NCI-H2171 (cell line): ENCODE measurements at regions not wholly inside any gene's neighbourhood (a gene's known extent, or its start where the extent isn't known, plus 50 kb on each side); places are given as distances from the start of the nearest gene placed in this dataset.
"Not testable (repeated sequence)": the region's sequence is repeated elsewhere in the genome, so short reads cannot be mapped to it uniquely, and the experiment has no call there.

ENCODE experiments used
- DNase-seq: peaks from one replicate; lab custom pipeline; 2025; lab: John Stamatoyannopoulos, UW

DNA sequence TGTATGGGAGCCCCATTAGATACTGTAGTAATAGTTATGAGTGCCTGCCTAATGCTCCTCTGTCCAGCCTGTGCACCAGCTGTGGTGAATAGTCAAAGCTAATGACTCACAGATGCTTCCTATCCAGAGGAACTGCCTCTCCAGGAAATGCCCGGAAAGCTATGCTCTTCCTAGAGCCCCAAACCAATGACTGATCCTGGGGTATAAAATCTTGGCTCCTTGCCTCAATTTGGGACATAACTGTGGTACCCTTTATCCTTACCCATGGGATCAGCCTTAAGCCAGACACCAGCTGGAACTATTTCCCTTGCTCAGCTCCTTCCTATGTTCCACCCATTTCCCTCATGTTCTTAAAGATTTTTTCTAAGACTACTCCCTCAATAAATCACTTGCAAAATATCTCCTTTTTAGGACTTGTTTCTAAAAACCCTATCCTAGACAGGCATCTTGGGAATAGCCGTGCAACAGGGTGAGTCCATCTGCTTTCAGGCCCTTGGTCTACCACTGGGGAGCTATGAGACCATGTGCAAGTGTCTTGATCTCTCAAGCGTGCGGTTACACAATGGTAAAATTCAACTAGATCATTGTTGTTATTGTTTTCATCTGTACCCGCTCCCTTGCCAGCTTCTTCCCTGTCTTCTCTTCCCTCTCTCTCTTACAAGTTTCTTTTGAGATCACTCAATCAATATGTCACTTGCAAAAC is 283.7 kb downstream of the BTBD3 start:
- no peak for DNase-seq

DNA sequence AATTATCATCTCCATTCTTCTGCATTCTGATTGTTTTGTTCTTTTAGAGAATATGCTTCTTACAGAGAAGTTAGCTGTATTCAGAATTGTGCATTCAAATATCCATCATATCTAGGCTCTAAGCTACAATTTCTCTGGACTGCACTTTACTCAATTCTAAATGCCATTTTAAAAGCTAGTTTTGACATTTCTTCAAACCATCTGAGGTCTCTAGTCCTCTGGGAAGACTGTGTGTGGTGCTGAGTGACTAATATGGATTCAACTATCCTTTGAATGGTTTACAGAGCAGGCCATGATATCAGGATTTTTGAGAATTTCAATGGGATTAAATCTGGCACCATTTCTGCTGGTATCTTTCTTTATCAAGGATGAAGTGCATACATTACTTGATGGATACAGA is 285.7 kb downstream of the BTBD3 start:
- DNase-seq: no peak

DNA sequence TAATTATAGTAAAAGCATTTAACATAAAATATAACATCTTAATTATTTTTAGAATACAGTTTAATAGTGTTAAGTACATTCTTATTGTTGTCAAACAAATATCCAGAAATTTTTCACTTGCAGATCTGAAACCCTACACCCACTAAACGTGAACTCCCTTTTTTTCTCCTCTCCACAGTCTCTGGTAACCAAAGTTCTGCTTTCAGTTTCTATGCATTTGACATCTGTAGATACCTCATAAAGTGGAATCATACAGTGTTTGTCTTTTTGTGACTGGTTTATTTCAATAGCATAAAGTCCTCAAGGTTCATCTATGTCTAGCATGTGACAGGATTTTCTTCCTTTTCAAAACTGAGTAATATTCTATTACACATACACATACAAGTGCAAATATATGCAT is 286.3 kb downstream of the BTBD3 start:
- no peak for DNase-seq

DNA sequence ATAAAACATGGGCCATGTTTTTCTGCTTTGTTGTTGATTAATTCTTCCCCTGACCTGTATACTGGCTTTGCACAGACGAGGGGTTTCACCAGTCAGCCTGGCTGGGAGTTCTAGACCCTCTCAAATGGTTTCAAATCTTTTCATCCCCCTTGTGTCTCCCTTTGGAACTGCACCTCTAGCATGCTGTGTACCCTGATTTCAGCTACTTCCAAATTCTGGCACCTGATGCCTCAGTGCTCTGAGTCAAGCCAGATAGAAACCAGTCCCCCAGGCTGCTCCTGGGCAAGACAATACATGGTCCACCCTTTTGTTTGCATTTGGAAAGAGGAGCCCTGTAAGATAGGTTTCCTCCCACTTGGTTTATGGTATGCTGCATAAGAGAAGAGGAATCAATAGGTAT is 290.2 kb downstream of the BTBD3 start:
- no peak for DNase-seq

DNA sequence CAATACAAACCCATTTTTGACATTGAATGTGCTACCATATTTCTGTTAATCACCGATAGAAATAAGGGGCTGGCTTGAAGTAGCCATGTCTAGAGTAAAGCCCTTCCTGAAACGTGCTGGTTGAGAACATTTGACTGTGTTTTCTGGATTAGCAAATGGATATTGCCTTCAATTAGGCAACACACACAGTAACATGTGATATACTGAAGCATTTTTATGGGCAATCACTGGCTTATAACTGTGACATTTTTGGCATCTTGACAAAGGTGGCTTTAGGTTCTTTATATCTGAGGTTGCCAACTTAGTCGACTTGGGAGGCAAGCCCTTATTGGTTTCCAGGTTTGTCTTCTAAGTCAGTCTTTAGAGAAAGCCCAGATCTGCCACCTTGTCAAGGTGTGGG is 292.9 kb downstream of the BTBD3 start:
- DNase-seq: no peak

DNA sequence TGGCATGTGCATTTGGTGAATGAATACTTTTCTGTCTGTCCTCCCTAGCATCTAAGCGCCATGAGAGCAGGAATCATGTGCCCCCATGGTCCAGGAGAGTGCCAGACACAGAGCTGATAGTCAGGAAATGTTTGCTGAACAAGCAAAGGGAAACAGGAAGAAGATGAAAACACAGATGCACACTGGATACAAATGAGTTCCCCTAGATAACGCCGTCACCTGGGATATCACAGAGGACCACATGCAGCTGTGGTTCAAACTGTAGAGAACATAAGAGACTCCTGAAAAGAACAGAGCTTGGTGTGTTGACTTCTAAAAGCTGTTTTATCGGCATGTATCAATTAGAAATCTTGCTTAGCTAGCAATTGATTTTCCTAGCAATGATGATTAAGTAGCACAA is 293.7 kb downstream of the BTBD3 start:
- no peak for DNase-seq

DNA sequence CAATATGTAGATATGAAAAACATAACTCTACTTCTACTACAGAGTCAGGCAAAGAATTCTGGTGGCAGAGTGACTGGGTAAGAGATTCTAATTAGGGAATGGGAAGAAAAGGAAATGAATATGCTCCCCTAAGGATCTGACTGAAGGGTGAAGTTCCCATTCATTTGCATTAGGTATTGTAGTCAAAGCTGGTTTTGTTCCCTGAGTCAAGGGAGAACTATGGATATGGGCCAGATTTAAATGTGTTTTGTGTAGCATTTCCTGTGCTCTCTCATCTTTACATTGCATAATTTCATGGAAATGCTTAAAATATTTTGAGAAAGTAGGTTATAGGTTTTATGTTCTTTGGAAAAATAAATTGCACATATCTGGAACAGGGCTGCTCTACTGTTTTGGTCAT is 299.7 kb downstream of the BTBD3 start:
- DNase-seq: no peak

DNA sequence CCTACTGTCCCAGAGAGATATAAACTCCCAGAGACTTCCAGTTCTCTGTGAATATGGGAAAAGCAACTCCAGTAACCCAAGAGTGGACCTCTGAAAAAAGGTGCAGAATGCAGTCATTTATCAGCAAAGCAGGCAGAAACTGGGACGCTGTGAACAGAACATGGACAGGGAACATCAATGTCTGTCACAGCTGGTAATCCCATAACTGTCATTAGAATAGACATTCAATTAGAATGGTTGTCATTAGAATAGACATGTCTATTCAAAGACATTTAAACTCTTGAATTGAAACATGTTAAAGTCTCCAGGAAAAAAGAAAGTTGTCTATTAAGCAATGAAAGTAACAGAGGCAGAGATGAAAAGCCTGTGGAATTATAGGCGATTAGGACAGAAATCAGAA is 302.1 kb downstream of the BTBD3 start:
- no peak for DNase-seq

DNA sequence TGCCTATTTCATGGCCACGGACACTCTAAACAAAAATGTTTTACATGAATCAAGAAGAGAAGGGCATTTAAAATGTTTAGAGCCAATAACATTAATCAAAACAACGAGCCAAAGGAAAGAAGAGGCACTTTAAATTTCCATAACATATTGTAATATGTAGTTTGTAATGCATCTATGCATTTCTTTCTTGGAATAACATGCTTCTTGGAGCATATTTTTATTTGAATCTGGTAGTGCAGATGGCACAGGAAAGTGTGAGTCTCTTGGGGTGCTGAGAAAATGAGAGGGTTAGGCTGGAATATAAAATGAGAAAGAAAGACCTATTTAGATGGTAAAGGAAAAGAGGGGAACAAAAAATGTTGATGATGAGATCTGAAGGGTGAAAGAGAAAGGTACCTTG is 305.4 kb downstream of the BTBD3 start:
- no peak for DNase-seq

DNA sequence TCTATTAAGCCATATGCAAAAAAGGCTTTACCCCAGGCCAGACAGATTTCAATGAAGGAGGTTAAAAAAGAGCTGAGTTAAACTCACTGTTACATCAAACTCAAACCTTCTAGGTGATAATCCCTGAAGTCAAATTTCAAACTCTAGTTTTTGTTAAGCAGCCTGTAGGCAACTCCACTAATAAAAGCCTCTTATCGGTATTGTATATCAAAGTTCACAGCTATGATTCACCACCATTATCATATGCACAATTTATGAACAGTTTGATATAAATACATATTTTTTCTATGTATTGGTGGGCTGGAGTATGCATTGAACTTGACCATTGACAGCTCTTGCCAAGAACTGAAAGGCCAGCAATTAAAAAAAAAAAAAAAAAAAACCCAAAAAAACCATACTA is 308.2 kb downstream of the BTBD3 start:
- no peak for DNase-seq

DNA sequence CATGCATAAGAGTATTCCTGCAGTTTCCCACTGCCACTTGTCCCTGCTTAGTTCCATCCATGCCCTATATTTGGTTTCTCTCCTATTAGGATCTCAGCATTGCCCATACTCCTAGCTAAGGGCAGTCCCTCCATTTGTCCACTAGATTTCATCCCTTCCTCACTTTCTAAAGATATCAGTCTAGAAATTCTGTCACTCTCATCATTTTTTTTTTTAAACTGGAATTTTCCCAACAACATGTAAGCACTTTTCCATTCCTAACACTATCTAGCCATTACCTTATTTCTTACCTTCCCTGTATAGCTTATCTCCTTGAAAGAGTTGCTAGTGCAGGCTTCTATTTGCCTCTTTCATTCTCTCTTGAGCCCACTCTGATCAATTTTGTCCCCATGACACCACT is 312.2 kb downstream of the BTBD3 start:
- DNase-seq: no peak

DNA sequence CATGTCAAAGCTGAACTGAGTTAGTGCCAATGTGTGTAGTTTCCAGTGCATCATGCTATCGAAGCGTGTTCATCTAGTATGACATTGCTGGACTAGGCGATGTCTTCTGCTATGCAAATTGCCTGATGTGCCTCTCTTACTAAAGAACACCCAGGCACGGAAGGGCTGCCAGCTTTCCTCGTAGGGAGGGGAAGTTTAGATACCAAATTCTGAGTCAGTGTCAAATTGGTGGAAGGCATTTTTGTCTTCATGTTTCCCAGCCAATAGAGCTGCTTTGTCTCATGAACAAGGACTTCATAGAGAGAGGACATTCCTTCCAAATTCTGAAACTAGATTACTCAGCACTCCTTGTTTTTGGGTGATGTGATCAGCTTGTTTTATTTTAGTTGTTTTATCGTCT is 320.1 kb downstream of the BTBD3 start:
- DNase-seq: no peak

DNA sequence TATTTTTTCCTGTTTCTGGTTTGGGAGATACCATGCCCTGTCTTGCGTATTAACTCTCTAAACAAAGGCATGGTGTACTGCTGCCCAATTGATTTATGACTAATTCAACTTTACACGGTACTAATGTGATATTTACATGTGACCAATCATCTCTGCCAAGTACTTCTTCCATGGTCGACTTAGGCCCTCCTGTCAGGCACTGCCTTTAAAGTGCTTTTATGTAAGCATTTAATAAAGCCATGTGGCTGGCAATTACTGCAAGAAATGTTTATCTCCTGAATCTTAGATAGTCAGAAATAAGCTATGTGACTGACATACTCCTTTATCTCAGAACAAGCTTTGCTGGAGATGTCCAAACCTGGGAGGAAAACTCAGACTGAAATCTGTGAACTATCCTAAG is 323.4 kb downstream of the BTBD3 start:
- DNase-seq: no peak

DNA sequence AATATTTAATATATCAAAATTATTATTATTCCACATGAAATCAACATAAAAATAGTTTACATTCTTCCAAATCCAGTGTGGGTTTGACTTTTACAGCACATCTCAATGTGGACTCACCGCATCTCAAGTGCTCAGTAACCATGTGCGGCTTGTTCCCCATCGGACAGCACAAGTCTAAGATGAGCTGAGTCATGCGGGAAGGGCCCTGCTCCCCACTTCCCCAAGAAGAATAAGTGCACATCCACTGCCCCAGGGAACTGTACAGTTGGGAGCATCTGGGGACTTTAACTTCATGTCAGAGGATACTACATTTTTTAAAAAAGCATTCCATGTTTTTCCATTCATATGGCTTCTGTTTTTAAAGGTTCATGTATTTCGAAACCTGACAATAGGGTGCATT is 325.6 kb downstream of the BTBD3 start:
- DNase-seq: no peak

DNA sequence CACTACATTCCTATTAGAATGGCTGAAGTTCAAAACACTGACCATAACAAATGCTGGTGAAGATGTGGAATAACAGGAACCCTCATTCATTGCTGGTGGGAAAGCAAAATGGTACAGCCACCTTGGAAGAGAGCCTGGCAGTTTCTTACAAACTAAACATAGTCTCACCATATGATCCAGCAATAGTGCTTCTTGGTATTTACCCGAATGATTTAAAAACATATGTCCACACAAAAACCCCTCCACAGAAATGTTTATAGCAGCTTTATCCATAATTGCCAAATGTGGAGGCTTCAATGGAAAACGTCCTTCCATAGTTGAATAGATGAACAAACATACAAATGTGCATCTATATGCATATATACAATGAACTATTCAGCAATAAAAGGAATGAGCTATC is 330.8 kb downstream of the BTBD3 start:
- no peak for DNase-seq

DNA sequence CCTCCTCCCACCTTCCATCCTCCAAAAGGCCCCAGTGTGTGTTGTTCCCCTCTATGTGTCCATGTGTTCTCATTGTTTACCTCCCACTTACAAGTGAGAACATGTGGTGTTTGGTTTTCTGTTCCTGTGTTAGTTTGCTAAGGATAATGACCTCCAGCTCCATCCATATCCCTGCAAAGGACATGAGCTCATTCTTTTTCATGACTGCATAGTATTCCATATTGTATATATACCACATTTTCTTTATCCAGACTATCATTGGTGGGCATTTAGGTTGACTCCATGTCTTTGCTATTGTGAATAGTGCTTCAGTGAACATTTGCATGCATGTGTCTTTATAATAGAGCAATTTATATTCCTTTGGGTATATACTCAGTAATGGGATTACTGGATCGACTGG is 333.0 kb downstream of the BTBD3 start:
- not testable (repeated sequence) for DNase-seq

DNA sequence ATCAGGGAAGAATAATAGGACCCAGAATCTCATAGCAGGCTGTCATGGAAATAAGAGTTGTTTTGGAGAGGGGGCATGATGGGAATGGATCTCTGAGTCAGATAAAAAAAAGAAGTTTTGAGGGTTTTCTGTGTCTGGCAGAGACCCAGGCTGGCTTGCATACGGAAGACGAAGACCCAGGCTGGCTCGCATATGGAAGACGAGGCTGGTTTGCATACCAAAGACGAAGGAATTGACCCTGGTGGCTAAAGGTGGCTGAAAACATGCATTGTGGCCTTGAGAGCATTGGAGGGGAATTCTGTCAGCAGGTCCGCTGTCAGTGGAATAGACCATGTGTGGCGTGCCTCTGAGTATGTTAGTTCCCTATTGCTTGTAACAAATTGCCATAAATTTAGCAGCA is 335.1 kb downstream of the BTBD3 start:
- no peak for DNase-seq

DNA sequence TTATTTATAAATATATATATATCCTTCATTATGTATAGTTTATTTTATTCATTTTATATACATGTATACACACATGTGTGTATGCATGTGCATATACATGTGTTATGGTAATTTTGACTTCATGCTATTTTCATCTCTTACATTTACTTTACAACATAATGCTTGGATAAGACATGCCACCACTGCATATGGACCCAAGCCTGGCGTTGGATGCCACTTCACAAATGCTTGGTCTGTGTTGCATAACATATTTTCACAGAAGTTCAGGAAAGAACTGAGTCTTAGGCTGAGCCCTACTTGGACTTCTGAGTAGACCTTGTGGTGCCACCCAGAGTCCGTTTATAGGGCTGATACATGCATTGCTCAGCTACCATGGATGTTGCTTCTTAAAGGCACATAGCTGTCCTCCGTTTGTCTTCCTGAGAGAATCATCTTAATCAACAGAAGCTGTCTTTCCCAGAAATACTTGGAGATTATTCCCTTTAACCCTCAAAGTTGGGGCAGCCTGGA is 337.8 kb downstream of the BTBD3 start:
- no peak for DNase-seq

DNA sequence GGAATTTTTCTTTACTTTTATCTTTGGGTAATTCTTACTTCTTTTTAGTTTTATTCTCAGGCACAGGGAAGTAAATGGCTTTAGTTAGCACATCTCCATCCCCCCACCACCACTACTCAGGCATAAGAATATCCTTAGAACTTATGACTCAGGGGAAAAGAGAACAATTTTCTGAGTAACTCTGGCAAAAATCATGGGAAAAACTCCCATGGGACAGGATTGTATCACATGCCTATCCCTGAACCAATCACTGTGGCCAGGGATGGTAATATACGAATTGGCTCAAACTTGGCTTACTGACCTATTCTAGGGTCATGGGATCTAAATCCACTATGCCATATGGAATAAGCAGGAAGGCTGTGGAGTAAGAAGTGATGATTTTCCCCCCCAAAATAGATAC is 339.1 kb downstream of the BTBD3 start:
- no peak for DNase-seq

DNA sequence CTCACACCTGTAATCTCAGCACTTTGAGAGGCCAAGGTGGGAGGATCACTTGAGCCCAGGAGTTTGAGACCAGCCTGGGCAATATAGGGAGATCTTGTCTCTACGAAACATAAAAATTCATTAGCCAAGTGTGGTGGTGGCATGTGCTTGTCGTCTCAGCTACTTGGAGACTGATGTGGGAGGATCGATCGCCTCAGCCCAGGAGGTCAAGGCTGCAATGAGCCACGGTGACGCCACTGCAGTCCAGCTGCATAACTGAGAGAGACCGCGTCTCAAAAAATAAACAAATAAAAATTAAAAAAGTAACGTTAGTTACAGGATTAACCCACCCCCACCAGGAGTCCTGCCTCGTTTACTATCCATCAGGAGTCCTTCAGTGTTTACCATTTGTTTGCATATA is 345.1 kb downstream of the BTBD3 start:
- DNase-seq: no peak

DNA sequence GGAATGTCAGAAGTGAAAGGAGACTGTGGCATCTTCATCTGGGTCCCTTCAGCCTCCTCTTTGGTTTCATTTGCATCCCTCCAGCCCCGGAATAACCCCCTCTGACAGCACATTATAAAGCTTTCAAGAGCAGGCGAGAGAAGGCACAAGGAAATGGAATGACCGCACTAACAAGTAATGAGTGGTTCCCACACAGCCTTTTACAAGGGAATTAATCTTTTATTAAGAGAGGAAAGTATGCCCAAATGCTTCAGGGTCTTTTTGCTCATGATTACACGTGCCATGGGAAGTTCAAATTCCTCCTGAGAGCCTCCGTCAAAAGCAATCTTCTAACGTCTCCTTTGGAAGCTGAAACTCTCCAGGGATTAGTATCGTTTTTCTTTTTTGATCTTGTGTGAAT is 347.0 kb downstream of the BTBD3 start:
- DNase-seq: no peak

DNA sequence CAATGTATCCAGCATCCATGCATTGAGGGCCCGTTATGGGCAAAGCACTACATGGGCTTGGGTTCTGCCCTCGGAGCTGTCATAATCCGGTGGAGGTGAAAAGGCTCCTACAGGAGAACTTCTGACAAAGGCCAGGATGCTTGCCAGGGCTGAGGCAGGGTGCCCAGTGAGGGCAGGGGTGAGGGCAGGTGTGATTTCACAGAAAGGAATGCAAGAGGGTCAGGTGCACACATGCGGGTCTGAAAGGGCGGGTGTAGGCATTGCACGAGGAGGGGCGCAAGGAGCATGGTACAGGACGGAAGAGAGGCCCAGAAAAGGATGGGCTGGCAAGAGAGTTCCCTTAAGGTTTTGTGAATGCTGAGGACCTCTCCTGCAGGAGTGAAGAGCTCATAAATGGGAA is 348.0 kb downstream of the BTBD3 start:
- no peak for DNase-seq

DNA sequence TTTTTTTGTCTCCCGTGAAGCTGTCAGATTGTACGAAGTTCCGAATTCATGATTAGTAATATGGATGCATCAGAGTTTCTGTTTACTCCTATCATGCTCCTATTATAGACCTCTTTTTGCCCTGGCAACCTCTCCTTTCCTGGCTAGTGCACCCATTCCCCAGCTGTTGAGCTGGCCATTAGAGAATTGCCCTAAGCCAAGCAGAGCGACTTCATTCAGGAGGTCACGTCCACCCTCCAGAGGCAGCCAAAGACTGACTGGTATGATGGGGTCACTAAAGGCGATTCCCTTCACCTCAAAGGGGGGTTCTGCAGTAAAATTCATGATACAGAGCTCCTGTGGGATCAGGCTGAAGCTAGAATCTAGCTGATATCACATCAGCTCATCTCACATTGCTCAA is 351.9 kb downstream of the BTBD3 start:
- DNase-seq: no peak

DNA sequence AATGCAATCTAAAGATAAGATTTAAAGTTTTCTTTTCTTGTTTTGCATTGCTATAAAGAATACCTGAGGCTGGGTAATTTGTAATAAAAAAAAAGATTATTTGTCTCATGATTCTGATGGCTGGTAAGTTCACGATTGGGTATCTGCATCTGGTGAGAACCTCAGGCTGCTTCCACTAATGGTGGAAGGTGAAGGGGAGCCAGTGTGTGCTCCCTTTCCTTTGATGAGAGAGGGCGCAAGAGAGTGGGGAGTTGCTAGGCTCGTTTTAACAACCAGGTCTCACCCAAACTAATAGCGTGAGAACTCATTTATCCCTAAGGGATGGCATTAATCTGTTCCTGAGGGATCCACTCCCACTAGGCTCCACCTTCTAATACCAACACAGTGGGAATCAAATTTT is 353.2 kb downstream of the BTBD3 start:
- no peak for DNase-seq
